ENCODE measurements at regions not wholly inside any gene's neighbourhood (a gene's known extent, or its start where the extent isn't known, plus 50 kb on each side); places are given as distances from the start of the nearest gene placed in this dataset.

DNA sequence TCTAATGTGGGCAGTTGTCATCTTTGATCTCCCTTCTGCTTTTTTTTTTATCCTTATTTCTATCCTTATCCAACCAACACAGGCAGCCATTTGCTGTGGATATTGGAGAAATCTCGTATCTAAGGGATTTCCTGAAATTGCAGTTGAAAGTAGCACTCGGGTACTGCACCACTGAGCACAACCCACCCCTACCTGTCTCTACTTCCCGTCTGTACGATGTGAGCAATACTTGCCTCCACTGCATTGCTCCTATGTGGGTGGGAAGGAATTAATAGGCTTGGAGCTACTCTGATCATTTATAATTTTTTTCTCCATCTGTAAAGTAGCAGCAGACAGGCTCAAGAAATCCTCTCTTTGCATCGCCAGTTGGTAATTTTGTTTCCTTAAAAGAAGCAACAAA is 300.4 kb downstream of the SNAPC1 start:
- FAIRE-seq = no peak
- 65 to 74% (median 72%) methylated on average over 5 of the region's 5 CpGs for WGBS, 3 donors
- Histone ChIP-seq H3K27ac (ENCODE audit: low read depth in 1 of 3, low read length in 2 of 3) (no peak overlapping the region), H3K9me3 (ENCODE audit: control insufficient read depth in 2 of 2, insufficient read depth in 1 of 2, low read depth in 1 of 2, low read length in 1 of 2) (no peaks in the 10 kb centered on the region), H3K4me1 (ENCODE audit: control insufficient read depth in 3 of 3, insufficient read depth in 2 of 3, low read depth in 1 of 3, low read length in 2 of 3) (no peaks in the 10 kb centered on the region), H3K27me3 (ENCODE audit: control insufficient read depth in 3 of 3, insufficient read depth in 3 of 3, low read length in 3 of 3) (no peaks in the 10 kb centered on the region), H3K4me3 (ENCODE audit: low read depth in 1 of 3, low read length in 3 of 3) (no peak overlapping the region), H3K36me3 (ENCODE audit: control insufficient read depth in 3 of 3, insufficient read depth in 2 of 3, low read depth in 1 of 3, low read length in 3 of 3) (no peaks in the 10 kb centered on the region)
- no peak for DNase-seq

- 62 to 71% (median 66%) methylated on average over 3 of the region's 3 CpGs for WGBS, 3 donors
- Histone ChIP-seq H3K27me3 (ENCODE audit: control insufficient read depth in 3 of 3, insufficient read depth in 3 of 3, low read length in 3 of 3) (no peaks in the 10 kb centered on the region), H3K36me3 (ENCODE audit: control insufficient read depth in 3 of 3, insufficient read depth in 2 of 3, low read depth in 1 of 3, low read length in 3 of 3) (no peaks in the 10 kb centered on the region), H3K4me3 (ENCODE audit: low read depth in 1 of 3, low read length in 3 of 3) (no peak overlapping the region), H3K27ac (ENCODE audit: low read depth in 1 of 3, low read length in 2 of 3) (no peak overlapping the region), H3K4me1 (ENCODE audit: control insufficient read depth in 3 of 3, insufficient read depth in 2 of 3, low read depth in 1 of 3, low read length in 2 of 3) (no peaks in the 10 kb centered on the region), H3K9me3 (ENCODE audit: control insufficient read depth in 2 of 2, insufficient read depth in 1 of 2, low read depth in 1 of 2, low read length in 1 of 2) (no peaks in the 10 kb centered on the region)
- DNase-seq = no peak
- no peak for FAIRE-seq
Measured at GRCh38 chr14:62064751-62065323, 302.6 kb downstream of the SNAPC1 start.

GRCh38 chr14:62066304-62066703 is 304.1 kb downstream of the SNAPC1 start:
- H3K9me3 ChIP-seq (ENCODE audit: control insufficient read depth in 2 of 2, insufficient read depth in 1 of 2, low read depth in 1 of 2, low read length in 1 of 2) = no peaks in the 10 kb centered on the region
- no peaks in the 10 kb centered on the region for H3K27me3 ChIP-seq (ENCODE audit: control insufficient read depth in 3 of 3, insufficient read depth in 3 of 3, low read length in 3 of 3)
- 72 to 90% (median 85%) methylated on average over 2 of the region's 2 CpGs for WGBS, 3 donors
- no peaks in the 10 kb centered on the region for H3K36me3 ChIP-seq (ENCODE audit: control insufficient read depth in 3 of 3, insufficient read depth in 2 of 3, low read depth in 1 of 3, low read length in 3 of 3)
- no peak for DNase-seq
- no peak for FAIRE-seq
- no peak overlapping the region for H3K4me3 ChIP-seq (ENCODE audit: low read depth in 1 of 3, low read length in 3 of 3)
- no peak overlapping the region for H3K27ac ChIP-seq (ENCODE audit: low read depth in 1 of 3, low read length in 2 of 3)
- no peaks in the 10 kb centered on the region for H3K4me1 ChIP-seq (ENCODE audit: control insufficient read depth in 3 of 3, insufficient read depth in 2 of 3, low read depth in 1 of 3, low read length in 2 of 3)

- no peaks in the 10 kb centered on the region for H3K36me3 ChIP-seq (ENCODE audit: control insufficient read depth in 3 of 3, insufficient read depth in 2 of 3, low read depth in 1 of 3, low read length in 3 of 3)
- H3K9me3 ChIP-seq (ENCODE audit: control insufficient read depth in 2 of 2, insufficient read depth in 1 of 2, low read depth in 1 of 2, low read length in 1 of 2) = no peaks in the 10 kb centered on the region
- FAIRE-seq (no peak), DNase-seq (no peak)
- WGBS, 3 donors = 53 to 66% (median 55%) methylated on average over 2 of the region's 2 CpGs
- no peak overlapping the region for H3K4me3 ChIP-seq (ENCODE audit: low read depth in 1 of 3, low read length in 3 of 3)
- H3K4me1 ChIP-seq (ENCODE audit: control insufficient read depth in 3 of 3, insufficient read depth in 2 of 3, low read depth in 1 of 3, low read length in 2 of 3) = no peaks in the 10 kb centered on the region
- no peaks in the 10 kb centered on the region for H3K27me3 ChIP-seq (ENCODE audit: control insufficient read depth in 3 of 3, insufficient read depth in 3 of 3, low read length in 3 of 3)
- no peak overlapping the region for H3K27ac ChIP-seq (ENCODE audit: low read depth in 1 of 3, low read length in 2 of 3)
Measured at GRCh38 chr14:62071039-62071438, 308.8 kb downstream of the SNAPC1 start.

GRCh38 chr14:62076368-62076767 is 314.1 kb downstream of the SNAPC1 start:
- no peak overlapping the region for H3K4me3 ChIP-seq (ENCODE audit: low read depth in 1 of 3, low read length in 3 of 3)
- H3K27ac ChIP-seq (ENCODE audit: low read depth in 1 of 3, low read length in 2 of 3) = no peak overlapping the region
- H3K9me3 ChIP-seq (ENCODE audit: control insufficient read depth in 2 of 2, insufficient read depth in 1 of 2, low read depth in 1 of 2, low read length in 1 of 2) = no peaks in the 10 kb centered on the region
- 86 to 97% (median 91%) methylated on average over 4 of the region's 4 CpGs for WGBS, 3 donors
- no peaks in the 10 kb centered on the region for H3K27me3 ChIP-seq (ENCODE audit: control insufficient read depth in 3 of 3, insufficient read depth in 3 of 3, low read length in 3 of 3)
- DNase-seq (no peak), FAIRE-seq (no peak)
- no peaks in the 10 kb centered on the region for H3K36me3 ChIP-seq (ENCODE audit: control insufficient read depth in 3 of 3, insufficient read depth in 2 of 3, low read depth in 1 of 3, low read length in 3 of 3)
- H3K4me1 ChIP-seq (ENCODE audit: control insufficient read depth in 3 of 3, insufficient read depth in 2 of 3, low read depth in 1 of 3, low read length in 2 of 3) = no peaks in the 10 kb centered on the region

GRCh38 chr14:62076825-62077605 is 314.8 kb downstream of the SNAPC1 start:
- H3K4me1 ChIP-seq (ENCODE audit: control insufficient read depth in 3 of 3, insufficient read depth in 2 of 3, low read depth in 1 of 3, low read length in 2 of 3) = no peaks in the 10 kb centered on the region
- WGBS, 3 donors = 57 to 71% (median 69%) methylated on average over 6 of the region's 6 CpGs
- no peaks in the 10 kb centered on the region for H3K36me3 ChIP-seq (ENCODE audit: control insufficient read depth in 3 of 3, insufficient read depth in 2 of 3, low read depth in 1 of 3, low read length in 3 of 3)
- FAIRE-seq (no peak), DNase-seq (no peak)
- H3K27ac ChIP-seq (ENCODE audit: low read depth in 1 of 3, low read length in 2 of 3) = no peak overlapping the region
- no peaks in the 10 kb centered on the region for H3K27me3 ChIP-seq (ENCODE audit: control insufficient read depth in 3 of 3, insufficient read depth in 3 of 3, low read length in 3 of 3)
- H3K9me3 ChIP-seq (ENCODE audit: control insufficient read depth in 2 of 2, insufficient read depth in 1 of 2, low read depth in 1 of 2, low read length in 1 of 2) = no peaks in the 10 kb centered on the region
- no peak overlapping the region for H3K4me3 ChIP-seq (ENCODE audit: low read depth in 1 of 3, low read length in 3 of 3)

DNA sequence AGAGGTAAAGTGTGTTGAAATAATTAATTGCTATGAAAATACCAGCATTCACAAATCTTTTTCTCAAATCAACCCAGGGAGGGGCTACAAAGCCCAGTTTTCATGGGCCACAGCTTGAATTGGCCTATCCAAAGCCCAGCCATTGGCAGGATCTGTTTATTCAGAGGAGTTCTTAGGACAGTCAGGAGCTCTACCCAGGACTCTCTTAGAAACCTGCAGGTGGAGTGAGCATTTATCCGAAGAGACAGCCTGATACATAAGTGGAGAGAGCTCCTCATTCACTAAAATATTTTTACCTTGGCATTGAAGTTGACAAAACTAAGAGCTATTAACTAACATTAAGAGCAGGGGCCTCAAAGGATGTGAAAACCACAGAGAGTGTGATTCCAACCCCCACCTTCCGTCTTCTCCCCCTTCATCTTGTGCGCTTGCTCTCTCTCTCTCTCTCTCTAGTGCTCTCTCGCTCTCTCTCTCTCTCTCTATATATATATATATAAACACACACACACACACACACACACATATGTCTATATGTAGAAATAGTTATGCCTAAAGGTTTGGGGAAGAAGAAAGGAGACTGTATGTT is 315.5 kb downstream of the SNAPC1 start:
- FAIRE-seq = no peak
- no peak for DNase-seq
- WGBS, 3 donors = 67 to 85% (median 70%) methylated on average over 3 to 4 of the region's 4 CpGs
- no peaks in the 10 kb centered on the region for H3K4me1 ChIP-seq (ENCODE audit: control insufficient read depth in 3 of 3, insufficient read depth in 2 of 3, low read depth in 1 of 3, low read length in 2 of 3)
- H3K4me3 ChIP-seq (ENCODE audit: low read depth in 1 of 3, low read length in 3 of 3) = no peak overlapping the region
- no peak overlapping the region for H3K27ac ChIP-seq (ENCODE audit: low read depth in 1 of 3, low read length in 2 of 3)
- H3K27me3 ChIP-seq (ENCODE audit: control insufficient read depth in 3 of 3, insufficient read depth in 3 of 3, low read length in 3 of 3) = no peaks in the 10 kb centered on the region
- no peaks in the 10 kb centered on the region for H3K36me3 ChIP-seq (ENCODE audit: control insufficient read depth in 3 of 3, insufficient read depth in 2 of 3, low read depth in 1 of 3, low read length in 3 of 3)
- H3K9me3 ChIP-seq (ENCODE audit: control insufficient read depth in 2 of 2, insufficient read depth in 1 of 2, low read depth in 1 of 2, low read length in 1 of 2) = no peaks in the 10 kb centered on the region

- no peak overlapping the region for H3K27ac ChIP-seq (ENCODE audit: low read depth in 1 of 3, low read length in 2 of 3)
- no peak overlapping the region for H3K4me3 ChIP-seq (ENCODE audit: low read depth in 1 of 3, low read length in 3 of 3)
- no peak for FAIRE-seq
- no peaks in the 10 kb centered on the region for H3K27me3 ChIP-seq (ENCODE audit: control insufficient read depth in 3 of 3, insufficient read depth in 3 of 3, low read length in 3 of 3)
- no peaks in the 10 kb centered on the region for H3K9me3 ChIP-seq (ENCODE audit: control insufficient read depth in 2 of 2, insufficient read depth in 1 of 2, low read depth in 1 of 2, low read length in 1 of 2)
- no peaks in the 10 kb centered on the region for H3K36me3 ChIP-seq (ENCODE audit: control insufficient read depth in 3 of 3, insufficient read depth in 2 of 3, low read depth in 1 of 3, low read length in 3 of 3)
- 75 to 91% (median 86%) methylated on average over 1 of the region's 1 CpG for WGBS, 3 donors
- no peak for DNase-seq
- no peaks in the 10 kb centered on the region for H3K4me1 ChIP-seq (ENCODE audit: control insufficient read depth in 3 of 3, insufficient read depth in 2 of 3, low read depth in 1 of 3, low read length in 2 of 3)
Measured at GRCh38 chr14:62079038-62079437, 316.8 kb downstream of the SNAPC1 start.

Data from small intestine (tissue), 7 donors.